B cell (primary cell): ENCODE measurements at regions not wholly inside any gene's neighbourhood (a gene's known extent, or its start where the extent isn't known, plus 50 kb on each side); places are given as distances from the start of the nearest gene placed in this dataset.

Experiments used
- ATAC-seq: fragments of 200-7000 bp; cut with Tn5 transposase; one replicate; pipeline ENCODE4 v1.10.0; 2021; ENCODE audit warnings: low read depth, mild to moderate bottlenecking, moderate number of reproducible peaks, moderate library complexity
- CTCF ChIA-PET: fragments of 350-600 bp; sonication (Branson Sonifier 250); formaldehyde crosslinking; loops from one replicate; lab custom pipeline; 2021; ENCODE audit warnings: antibody characterized with exemption, inconsistent platforms; lab: Charles Lee
- POLR2A ChIA-PET: fragments of 350-600 bp; sonication (Branson Sonifier 250); formaldehyde crosslinking; loops from one replicate; lab custom pipeline; 2021; ENCODE audit warnings: antibody characterized with exemption; lab: Charles Lee
- DNase-seq: peaks from one replicate; pipeline ENCODE4 v3.0.0; 2013
- H2AFZ ChIP-seq: 2 replicates; pipeline ENCODE4 v1.6.1; 2012; ENCODE audit warnings: mild to moderate bottlenecking, low read depth, low read length; ENCODE audit not compliant: insufficient read depth, poor library complexity, severe bottlenecking
- H3K27ac ChIP-seq, 2 donors: 1 replicate in 1 of 2; 2 replicates in 1 of 2; pipeline ENCODE4 v1.5.1; 2012 to 2013; ENCODE audit warnings: low read length in 2 of 2, mild to moderate bottlenecking in 2 of 2, moderate library complexity in 1 of 2
- H3K27me3 ChIP-seq, 4 experiments: fragments of 200-600 bp in 1 of 4; sonication (generic) in 1 of 4; replicated peaks in 1 of 4; 1 replicate in 2 of 4; 2 replicates in 2 of 4; pipeline versions ENCODE4 v1.6.1 to v1.7.0; 2013 to 2016; ENCODE audit warnings: low read length in 3 of 4, mild to moderate bottlenecking in 2 of 4, mixed read lengths in 1 of 4, moderate library complexity in 1 of 4; ENCODE audit not compliant: insufficient read depth in 4 of 4, control insufficient read depth in 3 of 4; ENCODE audit errors: control extremely low read depth in 1 of 4
- H3K36me3 ChIP-seq, 2 experiments: replicated peaks in 1 of 2; 1 replicate in 1 of 2; 2 replicates in 1 of 2; pipeline versions ENCODE4 v1.6.1 to v1.7.1; 2013; ENCODE audit warnings: low read length in 1 of 2; ENCODE audit not compliant: insufficient read depth in 2 of 2, control insufficient read depth in 1 of 2; ENCODE audit errors: control extremely low read depth in 1 of 2, extremely low read depth in 1 of 2
- H3K4me1 ChIP-seq, 2 donors: fragments of 200-600 bp in 1 of 2; sonication (generic) in 1 of 2; 1 replicate in 1 of 2; 2 replicates in 1 of 2; pipeline versions ENCODE4 v1.5.1 to v1.6.1; 2013 to 2017; ENCODE audit warnings: low read length in 2 of 2; ENCODE audit not compliant: control insufficient read depth in 2 of 2, insufficient read depth in 2 of 2
- H3K4me2 ChIP-seq: replicated peaks from 2 replicates; pipeline ENCODE3; 2012; ENCODE audit warnings: mild to moderate bottlenecking, low read depth, low read length; ENCODE audit not compliant: poor library complexity, severe bottlenecking
- H3K4me3 ChIP-seq, 5 experiments: fragments of 200-600 bp in 1 of 5; sonication (generic) in 1 of 5; 1 replicate in 3 of 5; 2 replicates in 2 of 5; pipeline versions ENCODE4 v1.5.1 to v1.7.0; 2011 to 2016; ENCODE audit warnings: low read length in 4 of 5, mild to moderate bottlenecking in 4 of 5, low read depth in 2 of 5, control low read depth in 1 of 5, moderate library complexity in 1 of 5; ENCODE audit not compliant: insufficient read depth in 1 of 5; ENCODE audit errors: control extremely low read depth in 1 of 5, extremely low read depth in 1 of 5
- H3K79me2 ChIP-seq: fragments of 200-600 bp; sonication (generic); one replicate; pipeline ENCODE4 v1.6.0; 2016; ENCODE audit warnings: low read length; ENCODE audit not compliant: control insufficient read depth, insufficient read depth
- H3K9ac ChIP-seq: fragments of 200-600 bp; sonication (generic); 2 replicates; pipeline ENCODE4 v1.6.1; 2017; ENCODE audit warnings: mild to moderate bottlenecking, low read length, moderate library complexity
- H3K9me3 ChIP-seq, 3 donors: one replicate each; pipeline versions ENCODE4 v1.6.1 to v1.7.1; 2013; ENCODE audit warnings: low read length in 2 of 3; ENCODE audit not compliant: control insufficient read depth in 2 of 3, insufficient read depth in 1 of 3; ENCODE audit errors: control extremely low read depth in 1 of 3
- H4K20me1 ChIP-seq: 2 replicates; pipeline ENCODE4 v1.6.0; 2012; ENCODE audit warnings: mild to moderate bottlenecking, low read length; ENCODE audit not compliant: insufficient read depth, control insufficient read depth, poor library complexity, severe bottlenecking
- H3K27ac Mint-ChIP-seq: one replicate; pipeline ENCODE4 v1.8.0; 2021; ENCODE audit warnings: mixed read lengths
- H3K27me3 Mint-ChIP-seq: one replicate; pipeline ENCODE4 v1.8.0; 2021; ENCODE audit warnings: mixed read lengths
- H3K4me1 Mint-ChIP-seq: one replicate; pipeline ENCODE4 v1.8.0; 2021; ENCODE audit warnings: mixed read lengths
- H3K4me3 Mint-ChIP-seq: one replicate; pipeline ENCODE4 v1.8.0; 2021; ENCODE audit warnings: mixed read lengths
- H3K9me3 Mint-ChIP-seq: one replicate; pipeline ENCODE4 v1.8.0; 2022; ENCODE audit warnings: mixed read lengths; ENCODE audit not compliant: insufficient read depth
- EZH2 ChIP-seq: IDR thresholded peaks from 2 replicates; pipeline ENCODE4 v1.6.1; 2012; ENCODE audit warnings: borderline replicate concordance, low read depth, mild to moderate bottlenecking, moderate library complexity, low read length; ENCODE audit not compliant: insufficient read depth, poor library complexity, severe bottlenecking
- WGBS: methylation state at CpG from one replicate; pipeline ENCODE4 v1.1.5; 2013; ENCODE audit warnings: missing lambda C conversion rate; ENCODE audit not compliant: insufficient coverage; 5-methylcytosine and 5-hydroxymethylcytosine counted together
- intact Hi-C: fragments of 100-400 bp; cut with micrococcal nuclease; formaldehyde crosslinking; loops from one replicate; pipeline ENCODE4 v1.10.0; 2022
- TF ChIP-seq, protein P1 (sequence below): fragments of 200-600 bp; IDR thresholded peaks from one replicate; pipeline ENCODE4 v1.8.0; 2022; ENCODE audit warnings: antibody characterized with exemption, mild to moderate bottlenecking

DNA sequence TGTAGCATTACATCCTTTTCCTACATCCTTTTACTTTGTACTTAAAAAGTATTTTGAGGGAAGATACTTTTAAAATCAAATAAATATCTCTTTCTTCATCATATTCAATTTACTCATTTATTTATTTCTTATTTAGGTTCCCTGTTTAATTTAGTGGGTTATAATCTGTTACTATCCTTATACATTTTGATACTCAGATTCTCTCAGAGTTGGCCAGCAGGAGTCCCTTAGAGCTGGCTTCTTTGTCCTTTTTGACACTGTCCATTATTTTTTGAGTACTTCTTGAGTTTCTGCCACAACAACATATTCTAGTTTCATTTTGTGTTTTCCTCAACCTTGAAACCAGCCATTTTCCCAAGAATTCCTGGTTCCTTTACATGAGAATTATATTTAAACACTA lies 111.6 kb upstream of the DCBLD2 start:
- Histone ChIP-seq H4K20me1 (no peaks in the 10 kb centered on the region), H3K27ac (no peak overlapping the region), H3K9ac (no peak overlapping the region), H3K36me3 (no peaks in the 10 kb centered on the region), H3K9me3 (peaks cover 0 to 1% (median 0%) of the 10 kb centered on the region in 3 donors), H3K4me3 (no peak overlapping the region), H3K79me2 (no peaks in the 10 kb centered on the region), H3K4me2 (no peak overlapping the region), H2AFZ (no peak overlapping the region), H3K4me1 (peaks cover 5 to 6% of the 10 kb centered on the region in 2 donors), H3K27me3 (no peaks in the 10 kb centered on the region)
- CTCF ChIA-PET: interaction anchor here (0.8 kb wide), 1 partner anchor 12 kb away, joined by 3 read pairs; no protein-coding TSS in a partner anchor
- POLR2A ChIA-PET: no interaction called here
- TF ChIP-seq, protein P1, sequence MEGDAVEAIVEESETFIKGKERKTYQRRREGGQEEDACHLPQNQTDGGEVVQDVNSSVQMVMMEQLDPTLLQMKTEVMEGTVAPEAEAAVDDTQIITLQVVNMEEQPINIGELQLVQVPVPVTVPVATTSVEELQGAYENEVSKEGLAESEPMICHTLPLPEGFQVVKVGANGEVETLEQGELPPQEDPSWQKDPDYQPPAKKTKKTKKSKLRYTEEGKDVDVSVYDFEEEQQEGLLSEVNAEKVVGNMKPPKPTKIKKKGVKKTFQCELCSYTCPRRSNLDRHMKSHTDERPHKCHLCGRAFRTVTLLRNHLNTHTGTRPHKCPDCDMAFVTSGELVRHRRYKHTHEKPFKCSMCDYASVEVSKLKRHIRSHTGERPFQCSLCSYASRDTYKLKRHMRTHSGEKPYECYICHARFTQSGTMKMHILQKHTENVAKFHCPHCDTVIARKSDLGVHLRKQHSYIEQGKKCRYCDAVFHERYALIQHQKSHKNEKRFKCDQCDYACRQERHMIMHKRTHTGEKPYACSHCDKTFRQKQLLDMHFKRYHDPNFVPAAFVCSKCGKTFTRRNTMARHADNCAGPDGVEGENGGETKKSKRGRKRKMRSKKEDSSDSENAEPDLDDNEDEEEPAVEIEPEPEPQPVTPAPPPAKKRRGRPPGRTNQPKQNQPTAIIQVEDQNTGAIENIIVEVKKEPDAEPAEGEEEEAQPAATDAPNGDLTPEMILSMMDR: no peak
- no peak for TF ChIP-seq EZH2
- intact Hi-C loops: no loop called here
- no peak overlapping the region for H3K27ac Mint-ChIP-seq
- H3K27me3 Mint-ChIP-seq: no peaks in the 10 kb centered on the region
- no peak overlapping the region for H3K4me3 Mint-ChIP-seq
- DNase-seq: no peak
- no peak for ATAC-seq
- H3K4me1 Mint-ChIP-seq: peaks cover 12% of the 10 kb centered on the region
- H3K9me3 Mint-ChIP-seq: no peaks in the 10 kb centered on the region

DNA sequence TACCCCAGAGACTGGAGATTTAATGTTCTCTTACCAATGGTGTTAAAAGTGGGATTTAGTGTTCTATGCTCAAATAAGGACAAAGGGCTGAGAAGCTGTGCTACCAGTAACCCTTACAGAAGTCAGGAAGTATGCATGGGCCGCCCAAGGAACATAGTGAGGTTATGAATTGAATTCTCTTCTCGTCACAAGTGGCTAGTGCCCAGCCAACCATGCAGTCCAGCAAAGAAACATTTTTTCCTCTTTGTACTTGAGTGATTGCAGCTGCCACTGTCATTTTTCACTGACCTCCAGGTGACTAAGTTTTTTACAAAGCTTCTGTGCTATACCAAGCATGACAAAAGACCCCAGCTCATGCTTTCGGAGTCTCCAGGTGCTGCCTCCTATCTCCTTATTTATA lies 110.6 kb upstream of the DCBLD2 start:
- no peak overlapping the region for H3K27ac Mint-ChIP-seq
- Histone ChIP-seq H3K27ac (no peak overlapping the region), H3K4me3 (no peak overlapping the region), H4K20me1 (no peaks in the 10 kb centered on the region), H2AFZ (no peak overlapping the region), H3K4me2 (no peak overlapping the region), H3K36me3 (no peaks in the 10 kb centered on the region), H3K9me3 (peaks cover 0 to 1% (median 0%) of the 10 kb centered on the region in 3 donors), H3K9ac (no peak overlapping the region), H3K79me2 (no peaks in the 10 kb centered on the region), H3K4me1 (peaks cover 5 to 6% of the 10 kb centered on the region in 2 donors), H3K27me3 (no peaks in the 10 kb centered on the region)
- ATAC-seq (no peak), DNase-seq (no peak)
- TF ChIP-seq EZH2: no peak
- TF ChIP-seq, protein P1: no peak
- POLR2A ChIA-PET: no interaction called here
- H3K9me3 Mint-ChIP-seq: no peaks in the 10 kb centered on the region
- CTCF ChIA-PET: no interaction called here
- peaks cover 12% of the 10 kb centered on the region for H3K4me1 Mint-ChIP-seq
- H3K4me3 Mint-ChIP-seq: no peak overlapping the region
- intact Hi-C loops: no loop called here
- H3K27me3 Mint-ChIP-seq: no peaks in the 10 kb centered on the region
- 0% methylated on average over 2 of the region's 3 CpGs for WGBS
